ENCODE measurements at regions not wholly inside any gene's neighbourhood (a gene's known extent, or its start where the extent isn't known, plus 50 kb on each side); places are given as distances from the start of the nearest gene placed in this dataset.

- no peak for DNase-seq (ENCODE audit: low read depth in 2 of 2)
Observed at GRCh38 chr3:176932433-176932832, 264.8 kb downstream of the TBL1XR1 start.

GRCh38 chr3:176931991-176932390, 265.3 kb downstream of the TBL1XR1 start:
- no peak for DNase-seq (ENCODE audit: low read depth in 2 of 2)

GRCh38 chr3:176930942-176931341, 266.3 kb downstream of the TBL1XR1 start:
- DNase-seq (ENCODE audit: low read depth in 2 of 2), result no peak

GRCh38 chr3:176928582-176928931, 268.7 kb downstream of the TBL1XR1 start:
- DNase-seq (ENCODE audit: low read depth in 2 of 2), result no peak

GRCh38 chr3:176927706-176928581, 269.3 kb downstream of the TBL1XR1 start:
- no peak for DNase-seq (ENCODE audit: low read depth in 2 of 2)

- DNase-seq (ENCODE audit: low read depth in 2 of 2), result no peak
Observed at GRCh38 chr3:176927280-176927679, 270.0 kb downstream of the TBL1XR1 start.

GRCh38 chr3:176926688-176927087, 270.6 kb downstream of the TBL1XR1 start:
- DNase-seq (ENCODE audit: low read depth in 2 of 2), result no peak

- DNase-seq (ENCODE audit: low read depth in 2 of 2), result no peak
Observed at GRCh38 chr3:176926034-176926433, 271.2 kb downstream of the TBL1XR1 start.

- DNase-seq (ENCODE audit: low read depth in 2 of 2), result no peak
Observed at GRCh38 chr3:176920766-176921160, 276.5 kb downstream of the TBL1XR1 start.

- DNase-seq (ENCODE audit: low read depth in 2 of 2), result no peak
Observed at GRCh38 chr3:176919836-176920765, 277.2 kb downstream of the TBL1XR1 start.

- DNase-seq (ENCODE audit: low read depth in 2 of 2), result no peak
Observed at GRCh38 chr3:176916777-176917176, 280.5 kb downstream of the TBL1XR1 start.

- no peak for DNase-seq (ENCODE audit: low read depth in 2 of 2)
Observed at GRCh38 chr3:176914764-176915163, 282.5 kb downstream of the TBL1XR1 start.

GRCh38 chr3:176911579-176911978, 285.7 kb downstream of the TBL1XR1 start:
- DNase-seq (ENCODE audit: low read depth in 2 of 2), result no peak

GRCh38 chr3:176909044-176909443, 288.2 kb downstream of the TBL1XR1 start:
- no peak for DNase-seq (ENCODE audit: low read depth in 2 of 2)

GRCh38 chr3:176906046-176906905, 291.0 kb downstream of the TBL1XR1 start:
- no peak for DNase-seq (ENCODE audit: low read depth in 2 of 2)

- DNase-seq (ENCODE audit: low read depth in 2 of 2), result no peak
Observed at GRCh38 chr3:176905331-176905730, 292.0 kb downstream of the TBL1XR1 start.

GRCh38 chr3:176904506-176904905, 292.8 kb downstream of the TBL1XR1 start:
- DNase-seq (ENCODE audit: low read depth in 2 of 2), result no peak

GRCh38 chr3:176896640-176897039, 300.6 kb downstream of the TBL1XR1 start:
- DNase-seq (ENCODE audit: low read depth in 2 of 2), result no peak

- no peak for DNase-seq (ENCODE audit: low read depth in 2 of 2)
Observed at GRCh38 chr3:176896165-176896564, 301.1 kb downstream of the TBL1XR1 start.

GRCh38 chr3:176879710-176880109, 317.6 kb downstream of the TBL1XR1 start:
- no peak for DNase-seq (ENCODE audit: low read depth in 2 of 2)

GRCh38 chr3:176873261-176873660, 324.0 kb downstream of the TBL1XR1 start:
- DNase-seq (ENCODE audit: low read depth in 2 of 2), result no peak

- peak; percentile 7 to 22 for DNase-seq (ENCODE audit: low read depth in 2 of 2)
Observed at GRCh38 chr3:176872771-176873209, 324.5 kb downstream of the TBL1XR1 start.
